MM.1S (cell line): ENCODE measurements at regions not wholly inside any gene's neighbourhood (a gene's known extent, or its start where the extent isn't known, plus 50 kb on each side); places are given as distances from the start of the nearest gene placed in this dataset.
"Not testable (repeated sequence)": the region's sequence is repeated elsewhere in the genome, so short reads cannot be mapped to it uniquely, and the experiment has no call there.

Source experiments
- DNase-seq: peaks from one replicate; pipeline ENCODE4 v3.0.0-alpha.2; 2015
- H2AFZ ChIP-seq: fragments of 300-600 bp; sonication (generic); 2 replicates; pipeline ENCODE4 v1.6.0; 2016; ENCODE audit warnings: antibody characterized with exemption, low read length
- H3F3A ChIP-seq: fragments of 300-600 bp; sonication (generic); 2 replicates; pipeline ENCODE4 v1.6.1; 2016; ENCODE audit warnings: mild to moderate bottlenecking, antibody characterized with exemption, low read length, moderate library complexity, mixed read lengths; ENCODE audit not compliant: insufficient read depth
- H3K27ac ChIP-seq: fragments of 300-600 bp; sonication (generic); 2 replicates; pipeline ENCODE4 v1.5.1; 2016; ENCODE audit warnings: mild to moderate bottlenecking, low read length
- H3K27me3 ChIP-seq: fragments of 300-600 bp; sonication (generic); replicated peaks from 2 replicates; pipeline ENCODE4 v1.6.0; 2016; ENCODE audit warnings: low read length; ENCODE audit not compliant: insufficient read depth
- H3K36me3 ChIP-seq: fragments of 300-600 bp; sonication (generic); replicated peaks from 2 replicates; pipeline ENCODE4 v1.6.1; 2016; ENCODE audit warnings: mild to moderate bottlenecking, low read length, mixed read lengths; ENCODE audit not compliant: insufficient read depth
- H3K4me1 ChIP-seq: fragments of 300-600 bp; sonication (generic); 2 replicates; pipeline ENCODE4 v1.6.1; 2016; ENCODE audit warnings: low read length, mixed read lengths
- H3K4me2 ChIP-seq: fragments of 300-600 bp; sonication (generic); 2 replicates; pipeline ENCODE4 v1.6.0; 2016; ENCODE audit warnings: low read depth, low read length
- H3K4me3 ChIP-seq: fragments of 300-600 bp; sonication (generic); 2 replicates; pipeline ENCODE4 v1.5.1; 2016; ENCODE audit warnings: low read length, mixed read lengths
- H3K79me2 ChIP-seq: fragments of 300-600 bp; sonication (generic); 2 replicates; pipeline ENCODE4 v1.6.1; 2016; ENCODE audit warnings: mixed run types, low read length, mixed read lengths
- H3K9ac ChIP-seq: fragments of 300-600 bp; sonication (generic); 2 replicates; pipeline ENCODE4 v1.6.1; 2016; ENCODE audit warnings: low read length, mixed read lengths
- H3K9me2 ChIP-seq: fragments of 300-600 bp; sonication (generic); replicated peaks from 2 replicates; pipeline ENCODE4 v1.6.1; 2016; ENCODE audit warnings: mild to moderate bottlenecking, low read length, mixed read lengths; ENCODE audit not compliant: insufficient read depth
- H3K9me3 ChIP-seq: fragments of 300-600 bp; sonication (generic); replicated peaks from 2 replicates; pipeline ENCODE4 v1.6.1; 2016; ENCODE audit warnings: mild to moderate bottlenecking, low read length, mixed read lengths; ENCODE audit not compliant: insufficient read depth
- H4K20me1 ChIP-seq: fragments of 300-600 bp; sonication (generic); 2 replicates; pipeline ENCODE4 v1.6.1; 2016; ENCODE audit warnings: mild to moderate bottlenecking, low read length, moderate library complexity, mixed read lengths; ENCODE audit not compliant: insufficient read depth
- EZH2 ChIP-seq: fragments of 300-600 bp; sonication (generic); optimal IDR thresholded peaks from 2 replicates; pipeline ENCODE3; 2017; ENCODE audit warnings: low read depth, mild to moderate bottlenecking, antibody characterized with exemption, low read length, mixed read lengths
- EZH2phosphoT487 ChIP-seq: fragments of 300-600 bp; sonication (generic); IDR thresholded peaks from 2 replicates; pipeline ENCODE4 v1.6.1; 2018; ENCODE audit warnings: antibody characterized with exemption, low read length
- TF ChIP-seq, protein P1 (sequence below): fragments of 300-600 bp; sonication (generic); IDR thresholded peaks from 2 replicates; pipeline ENCODE4 v1.5.1; 2016; ENCODE audit warnings: antibody characterized with exemption, low read length, mixed read lengths

DNA sequence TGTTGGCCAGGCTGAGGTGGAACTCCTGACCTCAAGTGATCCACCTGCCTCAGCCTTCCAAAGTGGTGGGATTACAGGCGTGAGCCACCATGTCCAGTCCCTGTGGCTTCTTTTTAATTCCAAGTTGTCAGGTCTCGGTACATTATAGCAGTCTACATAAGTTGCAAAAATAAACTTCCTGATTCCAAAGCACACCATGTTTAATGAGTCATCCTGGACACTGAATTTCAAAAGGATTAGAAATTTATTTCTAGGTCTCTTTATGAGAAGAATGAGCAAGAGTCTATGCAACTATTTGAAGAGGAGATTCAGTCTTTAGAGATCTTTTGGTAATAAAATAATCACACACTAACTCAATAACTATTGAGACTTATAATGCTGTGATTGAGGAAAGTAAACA, 63.9 kb upstream of the MCHR2 start:
- Histone ChIP-seq H2AFZ (no peak overlapping the region), H3K4me2 (no peak overlapping the region), H3F3A (no peaks in the 10 kb centered on the region), H3K9me2 (no peaks in the 10 kb centered on the region), H3K79me2 (no peaks in the 10 kb centered on the region), H3K4me3 (no peak overlapping the region), H3K9ac (no peak overlapping the region), H3K27me3 (no peaks in the 10 kb centered on the region), H3K9me3 (no peaks in the 10 kb centered on the region), H3K27ac (no peak overlapping the region), H3K4me1 (no peaks in the 10 kb centered on the region), H4K20me1 (no peaks in the 10 kb centered on the region), H3K36me3 (no peaks in the 10 kb centered on the region)
- no peak for TF ChIP-seq EZH2phosphoT487
- TF ChIP-seq EZH2 = no peak
- TF ChIP-seq, protein P1, sequence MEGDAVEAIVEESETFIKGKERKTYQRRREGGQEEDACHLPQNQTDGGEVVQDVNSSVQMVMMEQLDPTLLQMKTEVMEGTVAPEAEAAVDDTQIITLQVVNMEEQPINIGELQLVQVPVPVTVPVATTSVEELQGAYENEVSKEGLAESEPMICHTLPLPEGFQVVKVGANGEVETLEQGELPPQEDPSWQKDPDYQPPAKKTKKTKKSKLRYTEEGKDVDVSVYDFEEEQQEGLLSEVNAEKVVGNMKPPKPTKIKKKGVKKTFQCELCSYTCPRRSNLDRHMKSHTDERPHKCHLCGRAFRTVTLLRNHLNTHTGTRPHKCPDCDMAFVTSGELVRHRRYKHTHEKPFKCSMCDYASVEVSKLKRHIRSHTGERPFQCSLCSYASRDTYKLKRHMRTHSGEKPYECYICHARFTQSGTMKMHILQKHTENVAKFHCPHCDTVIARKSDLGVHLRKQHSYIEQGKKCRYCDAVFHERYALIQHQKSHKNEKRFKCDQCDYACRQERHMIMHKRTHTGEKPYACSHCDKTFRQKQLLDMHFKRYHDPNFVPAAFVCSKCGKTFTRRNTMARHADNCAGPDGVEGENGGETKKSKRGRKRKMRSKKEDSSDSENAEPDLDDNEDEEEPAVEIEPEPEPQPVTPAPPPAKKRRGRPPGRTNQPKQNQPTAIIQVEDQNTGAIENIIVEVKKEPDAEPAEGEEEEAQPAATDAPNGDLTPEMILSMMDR = no peak
- no peak for DNase-seq

DNA sequence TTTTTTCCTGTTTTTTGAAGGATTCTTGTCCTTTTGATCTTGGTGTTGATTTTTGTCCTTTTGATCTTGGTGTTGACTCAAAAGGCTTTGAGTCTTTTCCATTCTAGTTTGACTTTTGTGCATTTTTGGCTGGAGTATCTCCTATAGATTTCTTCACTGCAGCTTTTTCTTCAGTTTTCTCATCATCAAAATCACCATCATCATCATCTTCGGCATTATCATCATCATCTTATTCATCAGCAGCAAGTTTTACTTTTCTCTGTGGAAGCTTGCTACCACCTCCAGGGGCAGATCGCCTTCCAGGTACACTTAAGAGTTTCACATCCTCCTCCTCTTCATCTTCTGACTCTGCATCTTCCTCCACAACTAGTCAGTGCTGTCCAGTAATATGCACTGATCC, 56.5 kb upstream of the MCHR2 start:
- Histone ChIP-seq H3K27me3 (no peaks in the 10 kb centered on the region), H3K4me2 (no peak overlapping the region), H3K4me1 (no peaks in the 10 kb centered on the region), H3K9ac (no peak overlapping the region), H3K79me2 (no peaks in the 10 kb centered on the region), H3K36me3 (no peaks in the 10 kb centered on the region), H2AFZ (no peak overlapping the region), H3K27ac (no peak overlapping the region), H3K4me3 (no peak overlapping the region), H3K9me2 (no peaks in the 10 kb centered on the region), H3F3A (no peaks in the 10 kb centered on the region), H4K20me1 (no peaks in the 10 kb centered on the region), H3K9me3 (no peaks in the 10 kb centered on the region)
- DNase-seq = no peak
- no peak for TF ChIP-seq EZH2phosphoT487

DNA sequence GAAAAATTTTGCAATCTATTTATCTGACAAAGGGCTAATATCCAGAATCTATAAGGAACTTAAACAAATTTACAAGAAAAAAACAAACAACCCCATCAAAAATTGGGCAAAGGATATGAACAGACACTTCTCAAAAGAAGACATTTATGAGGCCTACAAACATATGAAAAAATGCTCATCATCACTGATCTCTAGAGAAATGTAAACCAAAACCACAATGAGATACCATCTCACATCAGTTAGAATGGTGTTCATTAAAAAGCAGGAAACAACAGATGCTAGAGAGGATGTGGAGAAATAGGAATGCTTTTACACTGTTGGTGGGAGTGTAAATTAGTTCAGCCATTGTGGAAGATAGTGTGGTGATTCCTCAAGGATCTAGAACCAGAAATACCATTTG, 49.9 kb upstream of the MCHR2 start:
- H3K4me3 ChIP-seq, H2AFZ ChIP-seq, H3K27ac ChIP-seq, H3K4me1 ChIP-seq, H3K9ac ChIP-seq, DNase-seq, H4K20me1 ChIP-seq, H3K4me2 ChIP-seq, H3K36me3 ChIP-seq, H3K9me2 ChIP-seq, H3F3A ChIP-seq, H3K79me2 ChIP-seq, H3K27me3 ChIP-seq, H3K9me3 ChIP-seq: not testable (repeated sequence)
